Parathyroid adenoma (tissue), 2 donors: ENCODE measurements at regions not wholly inside any gene's neighbourhood (a gene's known extent, or its start where the extent isn't known, plus 50 kb on each side); places are given as distances from the start of the nearest gene placed in this dataset.

ENCODE experiments used
- H2AFZ ChIP-seq: fragments of 300-600 bp; sonication (generic); one replicate; pipeline ENCODE4 v1.7.0; 2017; ENCODE audit warnings: antibody characterized with exemption, mild to moderate bottlenecking
- H3K27ac ChIP-seq: fragments of 300-600 bp; sonication (generic); one replicate; pipeline ENCODE4 v1.7.0; 2017
- H3K27me3 ChIP-seq: fragments of 300-600 bp; sonication (generic); one replicate; pipeline ENCODE4 v1.7.0; 2017; ENCODE audit warnings: low read length; ENCODE audit not compliant: control insufficient read depth, insufficient read depth
- H3K36me3 ChIP-seq: fragments of 300-600 bp; sonication (generic); one replicate; pipeline ENCODE4 v1.7.0; 2017; ENCODE audit warnings: low read length; ENCODE audit not compliant: control insufficient read depth, insufficient read depth
- H3K4me1 ChIP-seq: fragments of 300-600 bp; sonication (generic); one replicate; pipeline ENCODE4 v1.7.0; 2017; ENCODE audit warnings: control low read depth
- H3K4me2 ChIP-seq: fragments of 300-600 bp; sonication (generic); one replicate; pipeline ENCODE4 v1.7.0; 2017; ENCODE audit warnings: low read length
- H3K4me3 ChIP-seq: fragments of 300-600 bp; sonication (generic); one replicate; pipeline ENCODE4 v1.7.0; 2017; ENCODE audit warnings: low read depth, low read length
- H3K79me2 ChIP-seq: fragments of 300-600 bp; sonication (generic); one replicate; pipeline ENCODE4 v1.7.0; 2017; ENCODE audit warnings: control low read depth
- H3K9ac ChIP-seq: fragments of 300-600 bp; sonication (generic); one replicate; pipeline ENCODE4 v1.7.0; 2017; ENCODE audit warnings: mild to moderate bottlenecking
- H3K9me3 ChIP-seq: fragments of 300-600 bp; sonication (generic); one replicate; pipeline ENCODE4 v1.7.0; 2017; ENCODE audit warnings: low read length; ENCODE audit not compliant: control insufficient read depth
- CTCF ChIP-seq: fragments of 300-600 bp; sonication (generic); IDR thresholded peaks from one replicate; pipeline ENCODE4 v1.7.0; 2017; ENCODE audit warnings: antibody characterized with exemption, mild to moderate bottlenecking
- donor health status: primary hyperparathyroidism.

- Histone ChIP-seq H3K4me1 (no peaks in the 10 kb centered on the region), H3K36me3 (no peaks in the 10 kb centered on the region), H3K79me2 (no peaks in the 10 kb centered on the region), H3K9ac (no peak overlapping the region), H3K9me3 (no peaks in the 10 kb centered on the region), H3K27ac (no peak overlapping the region), H2AFZ (no peak overlapping the region), H3K27me3 (no peaks in the 10 kb centered on the region), H3K4me2 (no peak overlapping the region), H3K4me3 (no peak overlapping the region)
- no peak for TF ChIP-seq CTCF
Observed at GRCh38 chr9:13963005-13963653, 350.8 kb downstream of the NFIB start.

- H3K4me3 ChIP-seq: no peak overlapping the region
Observed at GRCh38 chr9:13962006-13962405, 351.9 kb downstream of the NFIB start.

GRCh38 chr9:13960011-13960765 lies 353.8 kb downstream of the NFIB start:
- Histone ChIP-seq H3K27me3 (no peaks in the 10 kb centered on the region), H2AFZ (no peak overlapping the region), H3K9me3 (no peaks in the 10 kb centered on the region), H3K4me3 (no peak overlapping the region), H3K36me3 (no peaks in the 10 kb centered on the region), H3K4me1 (no peaks in the 10 kb centered on the region), H3K27ac (no peak overlapping the region), H3K79me2 (no peaks in the 10 kb centered on the region), H3K9ac (no peak overlapping the region), H3K4me2 (no peak overlapping the region)
- TF ChIP-seq CTCF: no peak

More at GRCh38 chr9:13962006-13962405, 351.9 kb downstream of the NFIB start:
- no peaks in the 10 kb centered on the region for H3K27me3 ChIP-seq
- no peak overlapping the region for H3K9ac ChIP-seq
- no peak for TF ChIP-seq CTCF
- no peaks in the 10 kb centered on the region for H3K79me2 ChIP-seq
- H3K36me3 ChIP-seq: no peaks in the 10 kb centered on the region
- no peaks in the 10 kb centered on the region for H3K9me3 ChIP-seq
- no peak overlapping the region for H3K27ac ChIP-seq
- H3K4me2 ChIP-seq: no peak overlapping the region
- no peaks in the 10 kb centered on the region for H3K4me1 ChIP-seq
- no peak overlapping the region for H2AFZ ChIP-seq

GRCh38 chr9:13958672-13959071 lies 355.3 kb downstream of the NFIB start:
- no peaks in the 10 kb centered on the region for H3K79me2 ChIP-seq
- no peak overlapping the region for H3K9ac ChIP-seq
- no peaks in the 10 kb centered on the region for H3K36me3 ChIP-seq

More at GRCh38 chr9:13958672-13959071, 355.3 kb downstream of the NFIB start:
- no peak overlapping the region for H3K27ac ChIP-seq
- no peaks in the 10 kb centered on the region for H3K9me3 ChIP-seq
- H2AFZ ChIP-seq: no peak overlapping the region
- H3K4me1 ChIP-seq: no peaks in the 10 kb centered on the region
- H3K4me3 ChIP-seq: no peak overlapping the region
- H3K4me2 ChIP-seq: no peak overlapping the region
- no peaks in the 10 kb centered on the region for H3K27me3 ChIP-seq
- no peak for TF ChIP-seq CTCF
